Left ventricle myocardium inferior (tissue), 1 donor: ENCODE measurements at regions not wholly inside any gene's neighbourhood (a gene's known extent, or its start where the extent isn't known, plus 50 kb on each side); places are given as distances from the start of the nearest gene placed in this dataset.

Source experiments
- DNase-seq: peaks from one replicate; pipeline ENCODE4 v3.0.0-alpha.2; 2020
- H3K27ac ChIP-seq: fragments of 200-600 bp; replicated peaks from 2 replicates; pipeline ENCODE4 v1.8.0; 2021
- H3K27me3 ChIP-seq: fragments of 200-600 bp; 2 replicates; pipeline ENCODE4 v1.8.0; 2021; ENCODE audit warnings: low read depth
- H3K36me3 ChIP-seq: fragments of 200-600 bp; 2 replicates; pipeline ENCODE4 v1.8.0; 2021
- H3K4me1 ChIP-seq: fragments of 200-600 bp; 2 replicates; pipeline ENCODE4 v1.8.0; 2021
- H3K4me3 ChIP-seq: fragments of 200-600 bp; 2 replicates; pipeline ENCODE4 v1.8.0; 2021; ENCODE audit warnings: mild to moderate bottlenecking, moderate library complexity
- H3K9me3 ChIP-seq: fragments of 200-600 bp; replicated peaks from 2 replicates; pipeline ENCODE4 v1.8.0; 2021
- intact Hi-C: fragments of 100-400 bp; cut with micrococcal nuclease; formaldehyde crosslinking; loops from one replicate; pipeline ENCODE4 v1.11.0; 2022
- TF ChIP-seq, protein P1 (sequence below): fragments of 200-600 bp; IDR thresholded peaks from 2 replicates; pipeline ENCODE4 v1.8.0; 2021; ENCODE audit warnings: antibody characterized with exemption, mild to moderate bottlenecking, borderline replicate concordance
- donor health status: DM: no; HTN: yes; CAD: no; lungs with severe emphysema.

DNA sequence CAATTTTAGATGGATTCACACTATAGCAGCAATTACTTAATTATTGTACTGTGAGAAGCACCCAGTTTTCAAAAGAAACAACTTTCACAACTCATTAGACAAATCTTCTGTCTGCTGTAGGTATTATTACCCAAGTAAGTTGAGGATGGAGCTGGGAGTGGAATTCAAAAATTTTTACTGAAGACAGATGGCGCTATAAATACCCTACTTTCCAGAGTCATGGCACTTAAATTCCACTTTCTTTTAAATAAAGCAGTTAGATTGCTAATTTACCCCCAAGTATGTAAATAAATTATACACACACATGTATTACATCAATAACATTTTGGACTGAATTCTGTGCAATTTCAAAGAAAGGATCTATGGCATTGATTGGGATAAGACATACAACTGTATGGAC is 166.8 kb downstream of the FTCDNL1 start:
- TF ChIP-seq, protein P1, sequence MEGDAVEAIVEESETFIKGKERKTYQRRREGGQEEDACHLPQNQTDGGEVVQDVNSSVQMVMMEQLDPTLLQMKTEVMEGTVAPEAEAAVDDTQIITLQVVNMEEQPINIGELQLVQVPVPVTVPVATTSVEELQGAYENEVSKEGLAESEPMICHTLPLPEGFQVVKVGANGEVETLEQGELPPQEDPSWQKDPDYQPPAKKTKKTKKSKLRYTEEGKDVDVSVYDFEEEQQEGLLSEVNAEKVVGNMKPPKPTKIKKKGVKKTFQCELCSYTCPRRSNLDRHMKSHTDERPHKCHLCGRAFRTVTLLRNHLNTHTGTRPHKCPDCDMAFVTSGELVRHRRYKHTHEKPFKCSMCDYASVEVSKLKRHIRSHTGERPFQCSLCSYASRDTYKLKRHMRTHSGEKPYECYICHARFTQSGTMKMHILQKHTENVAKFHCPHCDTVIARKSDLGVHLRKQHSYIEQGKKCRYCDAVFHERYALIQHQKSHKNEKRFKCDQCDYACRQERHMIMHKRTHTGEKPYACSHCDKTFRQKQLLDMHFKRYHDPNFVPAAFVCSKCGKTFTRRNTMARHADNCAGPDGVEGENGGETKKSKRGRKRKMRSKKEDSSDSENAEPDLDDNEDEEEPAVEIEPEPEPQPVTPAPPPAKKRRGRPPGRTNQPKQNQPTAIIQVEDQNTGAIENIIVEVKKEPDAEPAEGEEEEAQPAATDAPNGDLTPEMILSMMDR: no peak
- H3K9me3 ChIP-seq: no peaks in the 10 kb centered on the region
- H3K4me1 ChIP-seq: no peaks in the 10 kb centered on the region
- H3K27ac ChIP-seq: no peak overlapping the region
- no peak overlapping the region for H3K4me3 ChIP-seq
- H3K27me3 ChIP-seq: no peaks in the 10 kb centered on the region
- H3K36me3 ChIP-seq: no peaks in the 10 kb centered on the region
- intact Hi-C loops: no loop called here
- DNase-seq: no peak

DNA sequence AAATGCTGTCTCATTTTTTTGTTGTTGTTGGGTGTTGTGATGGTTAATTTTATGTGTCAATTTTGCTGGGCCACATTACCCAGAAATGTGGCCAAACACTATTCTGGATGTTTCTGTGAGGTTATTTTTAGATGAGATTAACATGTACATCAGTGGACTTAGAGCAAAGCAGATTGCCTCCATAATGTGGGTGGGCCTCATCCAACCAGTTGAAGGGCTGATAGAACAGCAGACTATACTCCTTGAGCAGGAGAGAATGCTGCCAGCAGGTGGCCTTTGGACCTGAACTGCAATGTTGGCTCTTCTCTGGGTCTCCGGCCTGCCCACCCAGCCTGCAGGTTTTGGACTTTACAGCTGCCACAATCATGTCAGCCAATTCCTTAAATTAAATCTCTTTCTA is 169.0 kb downstream of the FTCDNL1 start:
- H3K9me3 ChIP-seq: no peaks in the 10 kb centered on the region
- no peak overlapping the region for H3K4me3 ChIP-seq
- intact Hi-C loops: no loop called here
- no peak overlapping the region for H3K27ac ChIP-seq
- TF ChIP-seq, protein P1: no peak
- no peaks in the 10 kb centered on the region for H3K4me1 ChIP-seq
- H3K27me3 ChIP-seq: no peaks in the 10 kb centered on the region
- no peaks in the 10 kb centered on the region for H3K36me3 ChIP-seq
- DNase-seq: no peak

DNA sequence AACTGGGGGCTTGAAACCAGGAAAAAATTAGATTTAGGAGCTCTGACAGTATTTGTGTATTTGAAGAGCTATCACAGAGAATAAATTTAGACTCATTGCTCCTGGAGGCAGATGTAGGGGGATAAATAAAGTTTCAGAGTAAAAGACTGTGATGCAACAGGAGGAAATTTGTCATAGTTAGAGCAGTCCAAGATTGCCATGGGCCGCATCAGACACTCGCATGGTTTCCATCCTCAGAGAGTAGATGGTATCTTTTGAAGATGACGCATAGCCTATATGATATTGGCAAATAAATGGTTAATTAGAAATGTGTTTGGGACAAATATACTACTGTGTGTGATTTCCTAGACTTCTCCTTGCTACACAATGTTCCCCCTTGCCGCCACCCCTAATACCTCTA is 170.5 kb downstream of the FTCDNL1 start:
- DNase-seq: no peak
- TF ChIP-seq, protein P1: no peak
- intact Hi-C loops: no loop called here

DNA sequence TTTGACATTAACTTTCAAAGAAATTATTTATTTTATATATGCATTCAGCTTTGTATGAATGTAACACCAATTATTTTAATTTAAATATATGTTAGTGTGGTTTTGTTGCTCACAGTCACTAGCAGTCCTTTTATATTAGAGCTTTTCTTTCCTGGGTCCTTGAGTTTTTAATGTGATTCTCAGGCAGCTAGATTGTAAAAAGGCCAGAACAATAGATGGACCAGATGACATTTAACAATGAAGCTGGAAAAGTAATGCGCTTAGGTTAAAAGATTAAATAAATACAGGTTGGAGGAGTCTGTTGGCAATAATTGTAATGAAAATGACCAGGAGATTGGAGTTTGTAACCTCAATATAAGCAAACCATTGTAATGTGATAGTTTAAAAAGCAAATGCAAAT is 171.1 kb downstream of the FTCDNL1 start:
- Histone ChIP-seq H3K4me3 (no peak overlapping the region), H3K9me3 (no peaks in the 10 kb centered on the region), H3K4me1 (no peaks in the 10 kb centered on the region), H3K27me3 (no peaks in the 10 kb centered on the region), H3K36me3 (no peaks in the 10 kb centered on the region), H3K27ac (no peak overlapping the region)
- no peak for DNase-seq
- intact Hi-C loops: no loop called here
- TF ChIP-seq, protein P1: no peak

More for the DNA sequence above, 170.5 kb downstream of the FTCDNL1 start:
- H3K4me1 ChIP-seq: no peaks in the 10 kb centered on the region
- no peak overlapping the region for H3K4me3 ChIP-seq
- no peaks in the 10 kb centered on the region for H3K36me3 ChIP-seq
- H3K27ac ChIP-seq: no peak overlapping the region
- no peaks in the 10 kb centered on the region for H3K27me3 ChIP-seq
- H3K9me3 ChIP-seq: no peaks in the 10 kb centered on the region

DNA sequence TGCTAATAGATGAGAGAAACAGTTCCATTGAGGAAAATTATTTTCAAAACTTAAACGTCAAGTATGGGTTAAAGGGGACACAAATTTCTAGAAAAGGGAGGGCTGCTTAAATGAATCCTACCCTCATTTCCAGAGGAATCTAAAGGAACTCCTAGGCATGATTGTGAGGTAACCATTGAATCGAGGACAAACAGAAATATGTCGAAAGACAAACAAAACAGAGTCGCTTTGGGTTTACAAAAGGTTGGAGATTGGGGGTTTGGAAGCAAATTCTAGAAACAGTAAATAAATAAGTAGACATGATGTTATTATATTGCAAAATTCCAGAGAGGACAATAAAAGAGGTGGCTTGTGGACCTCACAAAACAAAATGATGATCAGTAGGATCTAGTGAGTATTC is 173.1 kb downstream of the FTCDNL1 start:
- no peaks in the 10 kb centered on the region for H3K36me3 ChIP-seq
- no peaks in the 10 kb centered on the region for H3K27me3 ChIP-seq
- intact Hi-C loops: no loop called here
- H3K4me3 ChIP-seq: no peak overlapping the region
- no peak for DNase-seq
- no peaks in the 10 kb centered on the region for H3K4me1 ChIP-seq
- TF ChIP-seq, protein P1: no peak
- no peak overlapping the region for H3K27ac ChIP-seq
- no peaks in the 10 kb centered on the region for H3K9me3 ChIP-seq

DNA sequence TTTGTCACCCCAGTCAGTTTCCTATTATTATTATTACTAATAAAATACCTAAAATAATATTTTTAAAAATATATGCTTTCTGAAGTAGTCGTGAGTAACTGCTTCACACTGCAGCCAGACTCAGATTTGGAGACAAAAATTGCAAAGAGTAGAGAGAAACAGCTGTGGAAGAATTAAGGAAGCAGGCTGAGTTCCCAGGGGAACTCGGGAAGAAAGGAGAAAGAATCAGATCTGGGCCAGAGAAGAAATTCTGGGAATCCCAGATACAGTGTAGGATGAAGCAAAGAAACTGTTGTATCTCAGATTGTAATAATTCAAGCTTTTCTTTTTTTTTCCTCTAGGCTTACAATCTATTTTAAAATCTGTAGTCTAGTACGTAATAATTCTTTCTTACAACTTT is 182.3 kb downstream of the FTCDNL1 start:
- TF ChIP-seq, protein P1: no peak
- intact Hi-C loops: no loop called here
- Histone ChIP-seq H3K27ac (no peak overlapping the region), H3K36me3 (no peaks in the 10 kb centered on the region), H3K4me1 (peaks cover 3% of the 10 kb centered on the region), H3K27me3 (no peaks in the 10 kb centered on the region), H3K9me3 (no peaks in the 10 kb centered on the region), H3K4me3 (no peak overlapping the region)
- no peak for DNase-seq
